ENCODE measurements at regions not wholly inside any gene's neighbourhood (a gene's known extent, or its start where the extent isn't known, plus 50 kb on each side); places are given as distances from the start of the nearest gene placed in this dataset.

DNA sequence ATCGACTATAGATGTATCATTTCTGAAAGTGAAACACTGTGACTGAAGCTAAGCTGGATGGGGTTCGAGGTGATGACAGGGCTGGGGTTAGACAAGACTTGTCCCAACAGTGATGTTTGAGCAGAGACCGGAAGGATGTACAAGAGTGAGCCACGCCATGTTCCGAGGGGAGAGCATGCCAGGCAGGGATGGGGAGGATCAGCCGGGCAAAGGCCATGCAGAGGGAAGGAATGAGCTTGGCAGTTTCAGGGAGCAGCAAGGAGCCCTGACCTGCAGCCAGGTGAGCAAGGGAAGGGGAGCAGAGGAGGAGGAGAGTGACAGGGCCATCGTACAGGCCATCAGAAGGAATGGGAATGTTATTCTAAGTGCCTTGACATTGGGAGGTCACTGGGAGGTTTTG is 114.9 kb upstream of the GPR26 start:
- no peak for DNase-seq (ENCODE audit: low read depth in 4 of 4, low spot score in 3 of 4)

GRCh38 chr10:123552760-123553554 is 113.2 kb upstream of the GPR26 start:
- DNase-seq (ENCODE audit: low read depth in 4 of 4, low spot score in 3 of 4), result no peak

- no peak for DNase-seq (ENCODE audit: low read depth in 4 of 4, low spot score in 3 of 4)
These were observed 112.2 kb upstream of the GPR26 start for GRCh38 chr10:123553810-123554430.

DNA sequence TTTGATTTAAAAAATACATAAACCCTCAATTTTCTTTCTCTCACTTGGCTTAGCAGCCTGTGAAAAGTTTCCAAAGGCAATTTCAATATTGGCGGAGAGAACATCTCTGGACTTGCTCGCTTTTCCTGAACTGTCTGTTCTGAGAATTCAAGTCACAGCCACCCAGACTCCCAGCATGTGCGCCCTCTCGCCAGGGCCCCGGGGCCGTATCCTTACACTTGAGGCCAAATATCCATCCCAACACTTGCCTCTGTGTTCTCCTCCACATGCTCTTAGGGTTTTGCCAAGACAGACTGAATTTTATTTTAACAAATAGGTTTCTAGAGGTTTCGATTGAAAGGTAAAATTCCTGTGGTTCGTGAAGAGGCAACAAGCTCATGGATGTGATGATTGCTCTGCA is 111.5 kb upstream of the GPR26 start:
- no peak for DNase-seq (ENCODE audit: low read depth in 4 of 4, low spot score in 3 of 4)

GRCh38 chr10:123555616-123556015 is 110.5 kb upstream of the GPR26 start:
- DNase-seq (ENCODE audit: low read depth in 4 of 4, low spot score in 3 of 4), result no peak

- no peak for DNase-seq (ENCODE audit: low read depth in 4 of 4, low spot score in 3 of 4)
These were observed 110.1 kb upstream of the GPR26 start for GRCh38 chr10:123556049-123556448.

GRCh38 chr10:123556736-123557135 is 109.4 kb upstream of the GPR26 start:
- no peak for DNase-seq (ENCODE audit: low read depth in 4 of 4, low spot score in 3 of 4)

- DNase-seq (ENCODE audit: low read depth in 4 of 4, low spot score in 3 of 4), result no peak
These were observed 108.6 kb upstream of the GPR26 start for GRCh38 chr10:123557366-123558108.

GRCh38 chr10:123558651-123559050 is 107.5 kb upstream of the GPR26 start:
- DNase-seq (ENCODE audit: low read depth in 4 of 4, low spot score in 3 of 4), result no peak

- DNase-seq (ENCODE audit: low read depth in 4 of 4, low spot score in 3 of 4), result peak; percentile 31 to 56 (median 44)
These were observed 106.9 kb upstream of the GPR26 start for GRCh38 chr10:123559066-123559822.

DNA sequence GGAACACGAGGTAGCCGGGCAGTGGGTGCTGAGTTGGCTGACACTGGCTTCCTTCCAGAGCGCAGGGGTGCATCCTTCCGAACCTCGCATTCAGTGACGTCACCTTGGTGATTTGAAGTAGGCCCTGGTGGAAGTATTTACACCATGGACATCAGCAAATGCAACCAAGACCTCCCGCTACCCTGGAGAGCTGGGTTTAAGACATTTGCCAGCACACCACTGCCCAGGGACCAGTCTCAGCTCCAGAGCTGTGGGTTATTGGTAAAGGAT is 106.4 kb upstream of the GPR26 start:
- DNase-seq (ENCODE audit: low read depth in 4 of 4, low spot score in 3 of 4), result no peak

DNA sequence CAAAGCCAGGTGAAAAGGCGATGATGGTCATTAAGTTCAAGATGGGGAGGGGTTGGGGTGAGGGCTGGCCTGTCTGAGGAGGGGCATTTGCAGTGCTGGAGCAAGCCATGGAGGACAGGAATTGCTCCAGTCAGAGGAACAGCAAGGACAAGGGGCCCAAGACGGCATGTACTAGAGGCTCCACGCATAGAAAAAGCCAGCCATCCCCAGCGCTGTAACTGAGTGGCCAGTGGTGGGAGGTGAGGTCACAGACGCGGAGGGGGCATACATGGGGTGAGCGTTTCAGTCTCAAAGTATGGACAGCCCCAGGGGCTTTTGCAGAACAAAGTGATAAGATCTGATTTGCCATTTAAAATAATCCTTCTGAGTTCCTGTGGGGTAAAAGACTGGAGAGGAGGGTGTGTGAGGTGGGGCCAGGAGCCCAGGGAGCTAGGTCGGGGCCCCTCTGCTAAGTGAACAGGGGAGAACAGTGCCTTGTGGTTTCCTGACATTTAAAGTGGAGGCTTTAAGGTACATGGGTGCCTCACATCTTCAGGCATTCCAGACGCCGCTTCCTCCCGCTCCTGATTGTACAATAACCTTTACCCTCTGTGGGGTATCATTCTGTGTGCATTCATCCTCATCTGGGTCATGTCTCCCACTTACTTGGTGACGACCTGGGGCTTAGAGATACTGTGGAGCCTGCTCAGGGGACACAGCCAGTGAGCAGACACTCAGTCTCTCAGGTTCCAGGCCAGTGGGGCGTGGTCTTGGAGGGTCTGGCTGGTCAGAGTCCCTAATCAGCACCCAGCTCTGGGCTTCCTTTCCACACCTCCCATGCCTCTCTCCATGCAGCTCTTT is 105.6 kb upstream of the GPR26 start:
- no peak for DNase-seq (ENCODE audit: low read depth in 4 of 4, low spot score in 3 of 4)

- DNase-seq (ENCODE audit: low read depth in 4 of 4, low spot score in 3 of 4), result no peak
These were observed 105.1 kb upstream of the GPR26 start for GRCh38 chr10:123561141-123561440.

DNA sequence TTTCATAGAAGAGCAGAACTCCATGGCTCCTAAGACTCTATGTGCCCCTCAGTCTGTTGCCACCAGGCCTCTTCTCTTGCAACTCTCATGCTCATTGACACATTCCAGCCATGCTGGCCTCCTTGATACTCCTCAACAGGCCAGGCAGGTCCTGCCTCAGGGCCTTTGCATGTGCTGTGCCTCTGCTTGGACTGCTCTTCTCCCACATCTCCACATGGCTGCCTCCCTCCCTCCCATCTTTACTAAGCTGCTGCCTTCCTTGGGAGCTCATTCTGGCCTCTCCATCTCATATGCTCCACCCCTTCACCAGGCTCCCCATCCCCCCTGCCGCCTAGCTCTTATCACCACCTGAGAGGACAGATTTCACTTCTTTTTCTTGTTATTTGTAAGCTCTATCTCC is 103.8 kb upstream of the GPR26 start:
- DNase-seq (ENCODE audit: low read depth in 4 of 4, low spot score in 3 of 4), result no peak

DNA sequence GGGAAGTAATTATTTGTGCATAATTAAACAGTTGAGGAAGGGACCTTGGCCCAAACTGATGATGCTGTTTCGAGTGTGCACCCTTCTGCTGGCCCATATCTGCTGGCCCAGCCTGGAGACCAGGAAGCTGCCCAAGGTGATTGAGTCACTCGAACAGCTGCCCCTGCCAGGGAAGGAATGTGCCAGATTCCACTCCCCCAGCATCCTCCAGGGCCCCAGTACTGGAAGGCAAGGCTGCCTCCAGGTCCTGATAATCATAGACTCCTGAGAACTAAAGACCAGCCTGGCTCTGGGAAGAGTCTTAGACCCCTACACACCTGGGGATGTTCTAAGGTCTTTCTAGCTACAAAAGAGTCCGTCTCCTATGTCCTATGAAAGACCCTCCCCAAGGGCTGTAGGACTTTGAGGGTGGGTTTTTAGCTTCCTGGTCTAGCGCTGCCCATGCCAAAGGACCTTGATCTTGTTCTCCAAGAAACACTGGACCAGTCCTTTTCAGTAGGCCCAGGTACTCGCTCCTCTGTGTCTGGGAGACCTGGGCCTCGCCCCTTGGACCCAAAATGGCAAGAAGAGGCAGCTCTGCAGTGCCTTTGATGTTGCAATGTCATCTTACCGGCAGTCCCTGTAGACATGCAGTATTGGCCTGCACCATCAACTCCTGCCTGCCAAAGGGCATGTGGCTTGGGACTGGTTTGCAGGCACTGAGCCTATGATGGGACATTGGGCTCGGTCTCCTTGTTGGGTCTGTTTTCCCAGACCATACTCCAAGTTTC is 103.2 kb upstream of the GPR26 start:
- no peak for DNase-seq (ENCODE audit: low read depth in 4 of 4, low spot score in 3 of 4)

- DNase-seq (ENCODE audit: low read depth in 4 of 4, low spot score in 3 of 4), result no peak
These were observed 102.6 kb upstream of the GPR26 start for GRCh38 chr10:123563581-123563855.

- DNase-seq (ENCODE audit: low read depth in 4 of 4, low spot score in 3 of 4), result no peak
These were observed 102.2 kb upstream of the GPR26 start for GRCh38 chr10:123563994-123564393.

GRCh38 chr10:123564631-123565030 is 101.5 kb upstream of the GPR26 start:
- no peak for DNase-seq (ENCODE audit: low read depth in 4 of 4, low spot score in 3 of 4)

DNA sequence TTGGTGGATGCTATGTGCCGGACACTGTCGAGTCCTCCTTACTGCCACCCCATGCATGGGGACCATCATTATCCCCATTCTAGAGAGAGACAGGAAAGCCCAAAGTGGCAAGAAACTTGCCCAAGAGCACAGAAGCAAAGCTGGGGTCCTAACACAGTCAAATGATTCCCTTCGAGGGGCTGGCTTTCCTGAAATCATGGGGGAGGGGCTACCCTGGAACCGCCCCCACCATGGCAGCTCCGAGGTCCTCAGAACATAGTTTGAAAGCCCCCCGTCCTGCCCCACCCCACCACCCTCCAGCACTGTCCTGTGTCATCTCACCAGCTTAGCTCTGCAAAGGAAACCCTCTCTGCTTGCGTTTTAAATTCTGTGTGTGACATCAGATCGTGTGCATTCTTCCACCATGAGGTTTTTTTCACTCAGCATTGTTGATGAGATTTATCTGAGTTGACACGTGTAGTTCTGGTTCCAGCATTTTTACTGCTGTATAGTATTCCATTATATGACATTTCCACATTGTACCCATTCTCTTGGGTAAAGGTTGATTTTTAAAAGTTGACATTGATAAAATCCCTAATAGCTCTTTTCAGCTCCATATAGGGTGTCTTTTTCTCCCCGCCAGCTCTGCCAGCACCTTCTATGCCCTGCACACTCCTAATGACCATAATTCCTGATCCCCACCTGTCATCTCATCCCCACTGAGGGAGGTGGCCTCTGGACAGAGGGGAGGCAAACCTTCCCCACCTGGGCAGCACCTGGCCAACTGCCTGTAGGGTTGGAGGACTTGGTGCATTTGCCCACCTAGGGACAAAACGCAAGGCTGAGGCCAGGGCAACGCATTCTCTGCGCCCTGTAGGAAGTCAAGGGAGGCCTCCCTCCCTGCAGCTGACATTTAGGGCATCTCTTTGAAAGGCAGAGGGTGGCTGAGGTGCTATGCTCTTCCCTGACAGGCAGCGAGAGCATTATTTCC is 100.2 kb upstream of the GPR26 start:
- no peak for DNase-seq (ENCODE audit: low read depth in 4 of 4, low spot score in 3 of 4)

All from right renal pelvis (tissue), 4 donors.